ENCODE measurements at regions not wholly inside any gene's neighbourhood (a gene's known extent, or its start where the extent isn't known, plus 50 kb on each side); places are given as distances from the start of the nearest gene placed in this dataset.

GRCh38 chr12:124621296-124621660 is 53.9 kb upstream of the NCOR2 start:
- no peaks in the 10 kb centered on the region for H3K9me3 ChIP-seq (ENCODE audit: control insufficient read depth, low read length)
- no peaks in the 10 kb centered on the region for H3K36me3 ChIP-seq (ENCODE audit: control insufficient read depth, insufficient read depth, low read length)
- H3K27ac ChIP-seq (ENCODE audit: low read depth, low read length): no peak overlapping the region
- DNase-seq: peak; percentile 85
- peaks cover 3% of the 10 kb centered on the region for H3K4me1 ChIP-seq (ENCODE audit: control insufficient read depth, insufficient read depth, low read length)
- Mint-ChIP-seq H3K36me3 (ENCODE audit: low read depth) (no peaks in the 10 kb centered on the region), H3K27ac (no peak overlapping the region), H3K27me3 (ENCODE audit: insufficient read depth) (no peaks in the 10 kb centered on the region), H3K9me3 (no peaks in the 10 kb centered on the region), H3K4me3 (no peak overlapping the region), H3K4me1 (peaks cover 6% of the 10 kb centered on the region)
- TF ChIP-seq, protein P1, sequence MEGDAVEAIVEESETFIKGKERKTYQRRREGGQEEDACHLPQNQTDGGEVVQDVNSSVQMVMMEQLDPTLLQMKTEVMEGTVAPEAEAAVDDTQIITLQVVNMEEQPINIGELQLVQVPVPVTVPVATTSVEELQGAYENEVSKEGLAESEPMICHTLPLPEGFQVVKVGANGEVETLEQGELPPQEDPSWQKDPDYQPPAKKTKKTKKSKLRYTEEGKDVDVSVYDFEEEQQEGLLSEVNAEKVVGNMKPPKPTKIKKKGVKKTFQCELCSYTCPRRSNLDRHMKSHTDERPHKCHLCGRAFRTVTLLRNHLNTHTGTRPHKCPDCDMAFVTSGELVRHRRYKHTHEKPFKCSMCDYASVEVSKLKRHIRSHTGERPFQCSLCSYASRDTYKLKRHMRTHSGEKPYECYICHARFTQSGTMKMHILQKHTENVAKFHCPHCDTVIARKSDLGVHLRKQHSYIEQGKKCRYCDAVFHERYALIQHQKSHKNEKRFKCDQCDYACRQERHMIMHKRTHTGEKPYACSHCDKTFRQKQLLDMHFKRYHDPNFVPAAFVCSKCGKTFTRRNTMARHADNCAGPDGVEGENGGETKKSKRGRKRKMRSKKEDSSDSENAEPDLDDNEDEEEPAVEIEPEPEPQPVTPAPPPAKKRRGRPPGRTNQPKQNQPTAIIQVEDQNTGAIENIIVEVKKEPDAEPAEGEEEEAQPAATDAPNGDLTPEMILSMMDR (conservative IDR thresholded peaks at IDR 0.05): no peak
- H3K4me3 ChIP-seq (ENCODE audit: low read length): no peak overlapping the region
- WGBS, 2 experiments (ENCODE audit: insufficient coverage in 1 of 2, insufficient read length in 1 of 2): 77 to 78% methylated on average over 10 to 11 of the region's 11 CpGs
- H3K27me3 ChIP-seq (ENCODE audit: control insufficient read depth, insufficient read depth, low read length, poor library complexity, severe bottlenecking): no peaks in the 10 kb centered on the region
- H3K9ac ChIP-seq (ENCODE audit: extremely low read depth, low read length, poor library complexity, severe bottlenecking): no peak overlapping the region

- Histone ChIP-seq H3K9me3 (ENCODE audit: control insufficient read depth, low read length) (no peaks in the 10 kb centered on the region), H3K36me3 (ENCODE audit: control insufficient read depth, insufficient read depth, low read length) (no peaks in the 10 kb centered on the region), H3K4me1 (ENCODE audit: control insufficient read depth, insufficient read depth, low read length) (peaks cover 3% of the 10 kb centered on the region), H3K27ac (ENCODE audit: low read depth, low read length) (no peak overlapping the region), H3K4me3 (ENCODE audit: low read length) (no peak overlapping the region), H3K9ac (ENCODE audit: extremely low read depth, low read length, poor library complexity, severe bottlenecking) (no peak overlapping the region), H3K27me3 (ENCODE audit: control insufficient read depth, insufficient read depth, low read length, poor library complexity, severe bottlenecking) (no peaks in the 10 kb centered on the region)
- Mint-ChIP-seq H3K27me3 (ENCODE audit: insufficient read depth) (no peaks in the 10 kb centered on the region), H3K4me3 (no peak overlapping the region), H3K9me3 (no peaks in the 10 kb centered on the region), H3K36me3 (ENCODE audit: low read depth) (no peaks in the 10 kb centered on the region), H3K27ac (no peak overlapping the region), H3K4me1 (peaks cover 3% of the 10 kb centered on the region)
- DNase-seq: no peak
- TF ChIP-seq, protein P1 (conservative IDR thresholded peaks at IDR 0.05): no peak
- WGBS, 2 experiments (ENCODE audit: insufficient coverage in 1 of 2, insufficient read length in 1 of 2): 83 to 84% methylated on average over 7 to 12 of the region's 12 CpGs
These were observed 53.3 kb upstream of the NCOR2 start for GRCh38 chr12:124620606-124621295.

GRCh38 chr12:124618291-124618902 is 51.0 kb upstream of the NCOR2 start:
- H3K27me3 ChIP-seq (ENCODE audit: control insufficient read depth, insufficient read depth, low read length, poor library complexity, severe bottlenecking): no peaks in the 10 kb centered on the region
- no peak overlapping the region for H3K9ac ChIP-seq (ENCODE audit: extremely low read depth, low read length, poor library complexity, severe bottlenecking)
- WGBS, 2 experiments (ENCODE audit: insufficient coverage in 1 of 2, insufficient read length in 1 of 2): 92 to 97% methylated on average over 20 to 21 of the region's 21 CpGs
- no peak overlapping the region for H3K27ac Mint-ChIP-seq
- no peaks in the 10 kb centered on the region for H3K27me3 Mint-ChIP-seq (ENCODE audit: insufficient read depth)
- peaks cover 3% of the 10 kb centered on the region for H3K4me1 ChIP-seq (ENCODE audit: control insufficient read depth, insufficient read depth, low read length)
- H3K9me3 Mint-ChIP-seq: no peaks in the 10 kb centered on the region
- peaks cover 6% of the 10 kb centered on the region for H3K9me3 ChIP-seq (ENCODE audit: control insufficient read depth, low read length)
- DNase-seq: no peak
- no peaks in the 10 kb centered on the region for H3K36me3 ChIP-seq (ENCODE audit: control insufficient read depth, insufficient read depth, low read length)
- no peak overlapping the region for H3K4me3 Mint-ChIP-seq
- TF ChIP-seq, protein P1 (conservative IDR thresholded peaks at IDR 0.05): no peak
- H3K27ac ChIP-seq (ENCODE audit: low read depth, low read length): no peak overlapping the region
- H3K36me3 Mint-ChIP-seq (ENCODE audit: low read depth): no peaks in the 10 kb centered on the region
- no peak overlapping the region for H3K4me3 ChIP-seq (ENCODE audit: low read length)
- no peaks in the 10 kb centered on the region for H3K4me1 Mint-ChIP-seq

Measured in endodermal cell (in vitro differentiated cells).